Nephron progenitor cell (in vitro differentiated cells): ENCODE measurements at regions not wholly inside any gene's neighbourhood (a gene's known extent, or its start where the extent isn't known, plus 50 kb on each side); places are given as distances from the start of the nearest gene placed in this dataset.

Experiments used
- DNase-seq: peaks from one replicate; pipeline ENCODE4 v3.0.0; 2021
- H3K27ac Mint-ChIP-seq: 2 replicates; pipeline ENCODE4 v1.8.0; 2021; ENCODE audit warnings: mild to moderate bottlenecking, moderate library complexity, mixed read lengths
- H3K27me3 Mint-ChIP-seq: 2 replicates; pipeline ENCODE4 v1.8.0; 2021; ENCODE audit warnings: mild to moderate bottlenecking, low read depth, mixed read lengths; ENCODE audit not compliant: poor library complexity
- H3K36me3 Mint-ChIP-seq: 2 replicates; pipeline ENCODE4 v1.8.0; 2021; ENCODE audit warnings: low read depth, mixed read lengths
- H3K4me1 Mint-ChIP-seq: 2 replicates; pipeline ENCODE4 v1.8.0; 2021; ENCODE audit warnings: mixed read lengths
- H3K4me3 Mint-ChIP-seq: 2 replicates; pipeline ENCODE4 v1.8.0; 2021; ENCODE audit warnings: mild to moderate bottlenecking, moderate library complexity, mixed read lengths
- H3K9me3 Mint-ChIP-seq: 2 replicates; pipeline ENCODE4 v1.8.0; 2021; ENCODE audit warnings: mild to moderate bottlenecking, moderate library complexity, mixed read lengths
- CTCF ChIP-seq: fragments of 200-600 bp; sonication (generic); IDR thresholded peaks from 2 replicates; pipeline ENCODE4 v1.5.0; 2021; ENCODE audit warnings: antibody characterized with exemption

DNA sequence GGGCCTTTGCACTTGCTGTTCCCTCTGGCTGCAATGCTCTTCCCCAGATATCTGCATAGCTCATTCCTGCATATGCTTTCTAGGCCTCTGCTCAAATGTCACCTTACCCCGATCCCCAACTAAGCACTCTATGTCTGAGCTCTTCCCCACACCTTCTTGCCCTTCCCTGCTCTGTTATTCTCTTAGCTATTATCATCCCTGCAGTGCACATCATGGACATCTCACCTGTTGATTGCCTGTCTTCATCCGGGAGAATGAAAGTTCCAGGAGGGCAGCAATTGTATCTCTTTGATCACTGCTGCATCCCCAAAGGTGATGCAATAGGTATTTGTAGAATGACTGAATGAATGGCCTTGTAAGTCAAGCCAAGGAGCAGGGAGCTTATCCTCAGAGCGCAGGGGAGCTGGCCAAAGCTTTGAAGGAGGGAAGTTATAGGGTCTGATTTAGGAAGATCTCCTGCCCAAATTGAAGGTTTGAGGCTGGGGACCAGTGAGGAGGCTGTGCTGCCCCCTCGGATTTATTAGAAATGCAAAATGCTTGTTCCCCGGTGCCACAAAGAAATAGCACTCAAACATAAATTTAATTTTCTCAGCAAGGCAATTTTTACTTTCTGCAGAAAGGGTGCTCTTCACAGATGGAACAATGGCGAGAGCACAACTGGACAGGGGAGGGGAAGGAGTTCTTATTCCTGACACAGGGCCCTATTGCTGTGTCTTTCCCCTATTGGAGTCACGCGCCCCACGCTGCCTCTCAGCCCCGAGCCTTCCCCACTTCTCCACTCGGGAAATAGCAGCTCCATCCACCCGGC lies 631.1 kb downstream of the MATN1 start:
- Mint-ChIP-seq H3K4me1 (peaks cover 5% of the 10 kb centered on the region), H3K27ac (no peak overlapping the region), H3K9me3 (peaks cover 24% of the 10 kb centered on the region), H3K27me3 (peaks cover 29% of the 10 kb centered on the region), H3K36me3 (no peaks in the 10 kb centered on the region), H3K4me3 (no peak overlapping the region)
- no peak for TF ChIP-seq CTCF
- DNase-seq = no peak

GRCh38 chr1:30090162-30090820 lies 633.1 kb downstream of the MATN1 start:
- H3K27ac Mint-ChIP-seq = no peak overlapping the region

DNA sequence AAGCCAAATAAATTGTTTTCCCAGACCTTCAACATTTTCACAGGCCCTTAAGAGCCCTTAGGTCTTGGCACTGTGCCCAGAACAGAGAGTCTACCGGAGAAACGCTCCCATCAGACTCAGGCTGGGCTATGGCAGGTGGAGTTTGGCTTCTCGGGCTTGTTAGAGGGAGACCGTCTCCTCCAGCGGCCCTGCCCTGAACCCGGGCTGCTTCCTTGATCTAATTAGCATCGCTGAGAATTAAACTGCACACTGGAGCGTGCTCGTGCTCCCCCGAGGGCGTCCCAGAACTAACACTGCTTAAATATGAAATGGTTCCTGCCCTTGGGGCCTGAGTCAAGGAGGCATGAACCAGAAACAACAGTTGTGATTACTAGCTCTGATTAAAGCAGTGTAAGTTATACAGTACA lies 634.4 kb downstream of the MATN1 start:
- H3K27ac Mint-ChIP-seq = no peak overlapping the region
- H3K9me3 Mint-ChIP-seq = peaks cover 24% of the 10 kb centered on the region
- H3K27me3 Mint-ChIP-seq = peaks cover 27% of the 10 kb centered on the region
- H3K4me3 Mint-ChIP-seq = no peak overlapping the region
- DNase-seq = no peak
- H3K4me1 Mint-ChIP-seq = peaks cover 7% of the 10 kb centered on the region
- no peaks in the 10 kb centered on the region for H3K36me3 Mint-ChIP-seq
- TF ChIP-seq CTCF = no peak

More at GRCh38 chr1:30090162-30090820, 633.1 kb downstream of the MATN1 start:
- H3K27me3 Mint-ChIP-seq = peaks cover 29% of the 10 kb centered on the region
- H3K4me3 Mint-ChIP-seq = no peak overlapping the region
- H3K4me1 Mint-ChIP-seq = peaks cover 5% of the 10 kb centered on the region
- no peak for DNase-seq
- H3K9me3 Mint-ChIP-seq = peaks cover 24% of the 10 kb centered on the region
- TF ChIP-seq CTCF = no peak
- H3K36me3 Mint-ChIP-seq = no peaks in the 10 kb centered on the region

GRCh38 chr1:30088594-30088993 lies 634.8 kb downstream of the MATN1 start:
- peaks cover 24% of the 10 kb centered on the region for H3K9me3 Mint-ChIP-seq

DNA sequence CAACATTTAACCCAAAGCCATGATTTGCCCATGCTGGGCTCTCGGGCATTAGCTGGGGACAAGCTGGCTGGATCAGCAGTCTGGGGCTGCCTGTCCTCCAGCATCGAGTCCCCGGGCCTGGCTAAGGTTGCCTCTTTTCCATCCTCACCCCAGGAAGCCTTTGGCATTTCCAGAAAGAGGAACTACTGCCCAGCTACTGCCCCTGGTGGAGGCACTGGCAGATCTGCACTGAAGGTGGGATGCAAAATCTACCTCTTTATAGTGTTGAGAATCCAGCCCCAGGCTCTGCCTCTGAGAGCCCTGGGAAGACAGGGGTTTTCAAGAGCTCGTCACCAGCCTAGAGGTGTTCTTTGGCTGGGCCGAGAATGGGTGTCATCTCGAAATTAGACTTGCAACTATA lies 635.9 kb downstream of the MATN1 start:
- no peak for DNase-seq
- H3K4me3 Mint-ChIP-seq = no peak overlapping the region
- no peak overlapping the region for H3K27ac Mint-ChIP-seq

More at GRCh38 chr1:30088594-30088993, 634.8 kb downstream of the MATN1 start:
- no peak overlapping the region for H3K4me3 Mint-ChIP-seq
- no peak for TF ChIP-seq CTCF
- no peak for DNase-seq
- H3K27ac Mint-ChIP-seq = no peak overlapping the region
- no peaks in the 10 kb centered on the region for H3K36me3 Mint-ChIP-seq
- H3K27me3 Mint-ChIP-seq = peaks cover 25% of the 10 kb centered on the region
- H3K4me1 Mint-ChIP-seq = peaks cover 11% of the 10 kb centered on the region

More for the DNA sequence above, 635.9 kb downstream of the MATN1 start:
- H3K9me3 Mint-ChIP-seq = peaks cover 14% of the 10 kb centered on the region
- H3K27me3 Mint-ChIP-seq = peaks cover 17% of the 10 kb centered on the region
- no peaks in the 10 kb centered on the region for H3K36me3 Mint-ChIP-seq
- peaks cover 14% of the 10 kb centered on the region for H3K4me1 Mint-ChIP-seq
- peak; percentile 29 for TF ChIP-seq CTCF
